Tibial artery (tissue), 4 donors: ENCODE measurements at regions not wholly inside any gene's neighbourhood (a gene's known extent, or its start where the extent isn't known, plus 50 kb on each side); places are given as distances from the start of the nearest gene placed in this dataset.

ENCODE experiments used
- DNase-seq, 2 donors: peaks; one replicate each; pipeline ENCODE4 v3.0.0-alpha.2; 2019
- H3K27ac ChIP-seq, 2 donors: fragments of 200-600 bp; sonication (generic) in 1 of 2; 1 replicate in 1 of 2; 2 replicates in 1 of 2; pipeline ENCODE4 v1.5.1; 2018 to 2019; ENCODE audit warnings: mild to moderate bottlenecking in 1 of 2
- H3K27me3 ChIP-seq, 2 donors: fragments of 200-600 bp; sonication (generic) in 1 of 2; one replicate each; pipeline versions ENCODE4 v1.5.1 to v1.6.0; 2016 to 2019
- H3K36me3 ChIP-seq, 3 donors: fragments of 200-600 bp; sonication (generic) in 2 of 3; one replicate each; pipeline ENCODE4 v1.5.1; 2016 to 2019; ENCODE audit warnings: mild to moderate bottlenecking in 2 of 3
- H3K4me1 ChIP-seq, 4 donors: fragments of 200-600 bp; sonication (generic) in 2 of 4; 1 replicate in 3 of 4; 2 replicates in 1 of 4; pipeline ENCODE4 v1.5.1; 2016 to 2019
- H3K4me3 ChIP-seq, 2 donors: fragments of 200-600 bp; sonication (generic) in 1 of 2; 1 replicate in 1 of 2; 2 replicates in 1 of 2; pipeline ENCODE4 v1.5.1; 2018 to 2019; ENCODE audit warnings: mild to moderate bottlenecking in 2 of 2
- H3K9me3 ChIP-seq, 3 donors: fragments of 200-600 bp; sonication (generic) in 1 of 3; one replicate each; pipeline ENCODE4 v1.5.1; 2016 to 2019
- CTCF ChIP-seq, 2 experiments: fragments of 200-600 bp in 1 of 2; fragments of 450-650 bp in 1 of 2; IDR thresholded peaks; one replicate each; pipeline ENCODE4 v1.5.1; 2017 to 2019; ENCODE audit warnings: antibody characterized with exemption in 2 of 2, mild to moderate bottlenecking in 1 of 2, moderate library complexity in 1 of 2
- intact Hi-C: fragments of 100-400 bp; cut with DNase I; formaldehyde crosslinking; loops from one replicate; pipeline ENCODE4 v1.15.0; 2023; ENCODE audit warnings: low total_unique reads

- no peak for DNase-seq
- Histone ChIP-seq H3K4me1 (no peaks in the 10 kb centered on the region), H3K36me3 (no peaks in the 10 kb centered on the region), H3K27me3 (no peaks in the 10 kb centered on the region), H3K9me3 (no peaks in the 10 kb centered on the region), H3K4me3 (no peak overlapping the region), H3K27ac (no peak overlapping the region)
- intact Hi-C loops: no loop called here
- no peak for TF ChIP-seq CTCF (IDR thresholded peaks at IDR 0.05)
Measured at GRCh38 chr3:182399978-182400737, 393.1 kb upstream of the ATP11B start.

GRCh38 chr3:182400838-182401237 lies 392.5 kb upstream of the ATP11B start:
- Histone ChIP-seq H3K27me3 (no peaks in the 10 kb centered on the region), H3K4me3 (no peak overlapping the region), H3K4me1 (no peaks in the 10 kb centered on the region), H3K27ac (no peak overlapping the region), H3K9me3 (no peaks in the 10 kb centered on the region), H3K36me3 (no peaks in the 10 kb centered on the region)
- no peak for DNase-seq
- intact Hi-C loops: no loop called here
- TF ChIP-seq CTCF (IDR thresholded peaks at IDR 0.05): no peak

- Histone ChIP-seq H3K36me3 (no peaks in the 10 kb centered on the region), H3K27ac (no peak overlapping the region), H3K4me3 (no peak overlapping the region), H3K27me3 (no peaks in the 10 kb centered on the region), H3K9me3 (no peaks in the 10 kb centered on the region), H3K4me1 (no peaks in the 10 kb centered on the region)
- DNase-seq: no peak
- intact Hi-C loops: no loop called here
- no peak for TF ChIP-seq CTCF (IDR thresholded peaks at IDR 0.05)
Measured at GRCh38 chr3:182404031-182404430, 389.3 kb upstream of the ATP11B start.

GRCh38 chr3:182405759-182406158 lies 387.5 kb upstream of the ATP11B start:
- H3K9me3 ChIP-seq: no peaks in the 10 kb centered on the region
- H3K36me3 ChIP-seq: no peaks in the 10 kb centered on the region
- H3K27me3 ChIP-seq: no peaks in the 10 kb centered on the region
- DNase-seq: no peak
- no peak overlapping the region for H3K27ac ChIP-seq
- H3K4me1 ChIP-seq: no peaks in the 10 kb centered on the region
- intact Hi-C loops: no loop called here
- no peak for TF ChIP-seq CTCF (IDR thresholded peaks at IDR 0.05)
- no peak overlapping the region for H3K4me3 ChIP-seq

GRCh38 chr3:182406786-182407185 lies 386.5 kb upstream of the ATP11B start:
- no peak for DNase-seq
- intact Hi-C loops: no loop called here
- Histone ChIP-seq H3K4me1 (no peaks in the 10 kb centered on the region), H3K27me3 (no peaks in the 10 kb centered on the region), H3K9me3 (no peaks in the 10 kb centered on the region), H3K27ac (no peak overlapping the region), H3K36me3 (no peaks in the 10 kb centered on the region), H3K4me3 (no peak overlapping the region)
- TF ChIP-seq CTCF (IDR thresholded peaks at IDR 0.05): no peak

- H3K9me3 ChIP-seq: no peaks in the 10 kb centered on the region
- intact Hi-C loops: no loop called here
- no peak for TF ChIP-seq CTCF (IDR thresholded peaks at IDR 0.05)
- DNase-seq: no peak
- H3K27ac ChIP-seq: no peak overlapping the region
- H3K4me1 ChIP-seq: no peaks in the 10 kb centered on the region
- no peaks in the 10 kb centered on the region for H3K27me3 ChIP-seq
- no peaks in the 10 kb centered on the region for H3K36me3 ChIP-seq
- H3K4me3 ChIP-seq: no peak overlapping the region
Measured at GRCh38 chr3:182410051-182410450, 383.3 kb upstream of the ATP11B start.
